ENCODE measurements at regions not wholly inside any gene's neighbourhood (a gene's known extent, or its start where the extent isn't known, plus 50 kb on each side); places are given as distances from the start of the nearest gene placed in this dataset.

- DNase-seq (ENCODE audit: low spot score): no peak
- Histone ChIP-seq H2AFZ (ENCODE audit: low read length) (no peak overlapping the region), H3K4me2 (ENCODE audit: low read length) (no peak overlapping the region), H4K20me1 (ENCODE audit: insufficient read depth, low read length) (no peaks in the 10 kb centered on the region), H3K4me1 (ENCODE audit: insufficient read depth, low read length, poor library complexity, severe bottlenecking) (no peaks in the 10 kb centered on the region), H3K27ac (ENCODE audit: low read depth, low read length, poor library complexity, severe bottlenecking) (no peak overlapping the region), H3K4me3 (ENCODE audit: low read depth, low read length, poor library complexity, severe bottlenecking) (no peak overlapping the region), H3K9me2 (ENCODE audit: insufficient read depth, low read length) (no peaks in the 10 kb centered on the region), H3K36me3 (ENCODE audit: insufficient read depth, low read length) (no peaks in the 10 kb centered on the region), H3K9me3 (ENCODE audit: low read length) (0 out of 2 replicates have a peak, but pooled peaks cover 6% of the 10 kb centered on the region), H3K79me2 (ENCODE audit: insufficient read depth, low read depth, low read length) (no peaks in the 10 kb centered on the region)
- BruUV-seq (replicated peaks): no TSS peak
- CTCF ChIA-PET (ENCODE audit: unreplicated experiment): no interaction called here
- POLR2A ChIA-PET: interaction anchor here (0.6 to 0.8 kb wide), 3 partner anchors 11 to 305 kb away, joined by 3 read pairs; no protein-coding TSS in a partner anchor
- intact Hi-C loops (cut with micrococcal nuclease; ENCODE audit: unreplicated experiment): no loop called here
- no peak for TF ChIP-seq EZH2phosphoT487 (IDR thresholded peaks at IDR 0.05; ENCODE audit: borderline replicate concordance, low read depth, low read length)
- TF ChIP-seq, protein P1, sequence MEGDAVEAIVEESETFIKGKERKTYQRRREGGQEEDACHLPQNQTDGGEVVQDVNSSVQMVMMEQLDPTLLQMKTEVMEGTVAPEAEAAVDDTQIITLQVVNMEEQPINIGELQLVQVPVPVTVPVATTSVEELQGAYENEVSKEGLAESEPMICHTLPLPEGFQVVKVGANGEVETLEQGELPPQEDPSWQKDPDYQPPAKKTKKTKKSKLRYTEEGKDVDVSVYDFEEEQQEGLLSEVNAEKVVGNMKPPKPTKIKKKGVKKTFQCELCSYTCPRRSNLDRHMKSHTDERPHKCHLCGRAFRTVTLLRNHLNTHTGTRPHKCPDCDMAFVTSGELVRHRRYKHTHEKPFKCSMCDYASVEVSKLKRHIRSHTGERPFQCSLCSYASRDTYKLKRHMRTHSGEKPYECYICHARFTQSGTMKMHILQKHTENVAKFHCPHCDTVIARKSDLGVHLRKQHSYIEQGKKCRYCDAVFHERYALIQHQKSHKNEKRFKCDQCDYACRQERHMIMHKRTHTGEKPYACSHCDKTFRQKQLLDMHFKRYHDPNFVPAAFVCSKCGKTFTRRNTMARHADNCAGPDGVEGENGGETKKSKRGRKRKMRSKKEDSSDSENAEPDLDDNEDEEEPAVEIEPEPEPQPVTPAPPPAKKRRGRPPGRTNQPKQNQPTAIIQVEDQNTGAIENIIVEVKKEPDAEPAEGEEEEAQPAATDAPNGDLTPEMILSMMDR (conservative IDR thresholded peaks at IDR 0.05; ENCODE audit: low read length): no peak
Observed at GRCh38 chr2:189997016-189997415, 65.5 kb downstream of the MSTN start.

DNA sequence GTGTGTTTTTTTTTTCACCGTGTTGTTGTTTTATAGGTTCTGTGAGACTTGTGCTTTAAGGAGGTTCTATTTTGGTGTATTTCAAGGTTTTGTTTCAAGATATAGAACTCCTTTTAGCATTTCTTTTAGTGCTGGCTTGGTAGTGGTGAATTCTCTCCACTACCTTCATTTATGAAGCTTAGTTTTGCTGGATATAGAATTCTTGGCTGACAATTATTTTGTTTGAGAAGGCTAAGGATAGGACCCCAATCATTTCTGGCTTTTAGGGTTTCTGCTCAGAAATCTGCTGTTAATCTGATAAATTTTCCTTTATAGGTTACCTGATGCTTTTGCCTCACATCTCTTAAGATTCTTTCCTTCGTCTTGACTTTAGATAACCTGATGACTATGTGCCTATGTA lies 66.8 kb downstream of the MSTN start:
- H3K36me3 ChIP-seq (ENCODE audit: insufficient read depth, low read length): no peaks in the 10 kb centered on the region
- no peaks in the 10 kb centered on the region for H3K4me1 ChIP-seq (ENCODE audit: insufficient read depth, low read length, poor library complexity, severe bottlenecking)
- H3K27ac ChIP-seq (ENCODE audit: low read depth, low read length, poor library complexity, severe bottlenecking): no peak overlapping the region
- DNase-seq (ENCODE audit: low spot score): no peak
- TF ChIP-seq, protein P1 (conservative IDR thresholded peaks at IDR 0.05; ENCODE audit: low read length): no peak
- no peak for TF ChIP-seq EZH2phosphoT487 (IDR thresholded peaks at IDR 0.05; ENCODE audit: borderline replicate concordance, low read depth, low read length)
- ChIA-PET POLR2A (interaction anchor here (0.6 to 0.9 kb wide), 2 partner anchors 10 to 146 kb away, joined by 3 to 6 read pairs; no protein-coding TSS in a partner anchor), CTCF (ENCODE audit: unreplicated experiment) (no interaction called here)
- H2AFZ ChIP-seq (ENCODE audit: low read length): no peak overlapping the region
- H3K9me3 ChIP-seq (ENCODE audit: low read length): 0 out of 2 replicates have a peak, but pooled peaks cover 6% of the 10 kb centered on the region
- intact Hi-C loops (cut with micrococcal nuclease; ENCODE audit: unreplicated experiment): no loop called here
- H3K9me2 ChIP-seq (ENCODE audit: insufficient read depth, low read length): no peaks in the 10 kb centered on the region
- no peak overlapping the region for H3K4me3 ChIP-seq (ENCODE audit: low read depth, low read length, poor library complexity, severe bottlenecking)
- H3K79me2 ChIP-seq (ENCODE audit: insufficient read depth, low read depth, low read length): no peaks in the 10 kb centered on the region
- no TSS peak for BruUV-seq (replicated peaks)
- H3K4me2 ChIP-seq (ENCODE audit: low read length): no peak overlapping the region
- H4K20me1 ChIP-seq (ENCODE audit: insufficient read depth, low read length): no peaks in the 10 kb centered on the region

DNA sequence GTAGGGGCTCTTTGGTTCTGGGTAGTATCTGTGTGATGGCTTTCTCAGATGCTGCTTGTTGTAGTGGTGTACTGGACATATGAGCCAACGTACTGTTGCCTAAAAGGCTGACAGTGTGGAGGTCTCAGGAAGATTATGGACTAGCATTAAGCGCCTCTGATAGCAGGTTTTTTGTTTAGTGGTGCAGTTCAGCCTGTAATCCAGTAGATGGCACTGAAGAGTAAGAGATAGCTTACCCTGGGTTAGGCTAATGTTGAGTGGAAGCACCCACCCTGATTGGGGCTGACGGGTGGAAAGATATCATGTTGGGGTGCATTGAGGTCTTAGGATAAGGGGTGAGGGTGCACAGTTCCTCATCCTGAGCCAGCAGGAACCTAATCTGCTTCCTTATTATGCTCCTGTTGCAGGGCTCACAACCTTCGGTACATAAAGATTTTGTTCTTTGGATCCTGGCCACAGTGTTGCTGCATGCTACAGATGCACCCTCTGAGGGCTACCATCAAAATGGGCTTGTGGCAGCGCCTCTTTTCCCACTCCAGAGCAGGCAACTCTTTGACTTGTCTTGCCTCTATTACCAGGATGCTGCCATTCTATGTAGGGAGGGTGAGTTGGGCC lies 79.6 kb downstream of the MSTN start:
- Histone ChIP-seq H4K20me1 (ENCODE audit: insufficient read depth, low read length) (no peaks in the 10 kb centered on the region), H3K9me3 (ENCODE audit: low read length) (peaks cover 30% of the 10 kb centered on the region; the same call in 1 of the 2 replicates), H3K27ac (ENCODE audit: low read depth, low read length, poor library complexity, severe bottlenecking) (no peak overlapping the region), H3K36me3 (ENCODE audit: insufficient read depth, low read length) (no peaks in the 10 kb centered on the region), H3K4me1 (ENCODE audit: insufficient read depth, low read length, poor library complexity, severe bottlenecking) (no peaks in the 10 kb centered on the region), H3K79me2 (ENCODE audit: insufficient read depth, low read depth, low read length) (no peaks in the 10 kb centered on the region), H2AFZ (ENCODE audit: low read length) (no peak overlapping the region), H3K9me2 (ENCODE audit: insufficient read depth, low read length) (no peaks in the 10 kb centered on the region), H3K4me2 (ENCODE audit: low read length) (no peak overlapping the region), H3K4me3 (ENCODE audit: low read depth, low read length, poor library complexity, severe bottlenecking) (no peak overlapping the region)
- CTCF ChIA-PET (ENCODE audit: unreplicated experiment): interaction anchor here (0.6 kb wide), 1 partner anchor 376 kb away, joined by 3 read pairs; no protein-coding TSS in a partner anchor
- no TSS peak for BruUV-seq (replicated peaks)
- peak; percentile 40 for DNase-seq (ENCODE audit: low spot score)
- POLR2A ChIA-PET: no interaction called here
- intact Hi-C loops (cut with micrococcal nuclease; ENCODE audit: unreplicated experiment): loop anchor here (5.0 kb wide), 1 partner anchor 84 kb away; no protein-coding TSS in a partner anchor
- TF ChIP-seq, protein P1 (conservative IDR thresholded peaks at IDR 0.05; ENCODE audit: low read length): peak; percentile 78
- no peak for TF ChIP-seq EZH2phosphoT487 (IDR thresholded peaks at IDR 0.05; ENCODE audit: borderline replicate concordance, low read depth, low read length)

All from OCI-LY7 (cell line).